NB4 (cell line): ENCODE measurements at regions not wholly inside any gene's neighbourhood (a gene's known extent, or its start where the extent isn't known, plus 50 kb on each side); places are given as distances from the start of the nearest gene placed in this dataset.

ENCODE experiments used
- MAX ChIP-seq: IDR thresholded peaks from 2 replicates; pipeline ENCODE4 v1.6.1; 2011; ENCODE audit warnings: low read depth, low read length
- POLR2A ChIP-seq: IDR thresholded peaks from 2 replicates; pipeline ENCODE4 v1.6.1; 2011; ENCODE audit warnings: mild to moderate bottlenecking; ENCODE audit not compliant: insufficient read length; ENCODE audit errors: extremely low read depth
- TF ChIP-seq, protein P1 (sequence below): IDR thresholded peaks from one replicate; pipeline ENCODE4 v1.5.1; 2012; ENCODE audit warnings: low read depth, low read length

GRCh38 chr9:94199776-94200175, 59.3 kb upstream of the ZNF169 start:
- TF ChIP-seq MAX, result no peak
- TF ChIP-seq POLR2A, result no peak
- TF ChIP-seq, protein P1, sequence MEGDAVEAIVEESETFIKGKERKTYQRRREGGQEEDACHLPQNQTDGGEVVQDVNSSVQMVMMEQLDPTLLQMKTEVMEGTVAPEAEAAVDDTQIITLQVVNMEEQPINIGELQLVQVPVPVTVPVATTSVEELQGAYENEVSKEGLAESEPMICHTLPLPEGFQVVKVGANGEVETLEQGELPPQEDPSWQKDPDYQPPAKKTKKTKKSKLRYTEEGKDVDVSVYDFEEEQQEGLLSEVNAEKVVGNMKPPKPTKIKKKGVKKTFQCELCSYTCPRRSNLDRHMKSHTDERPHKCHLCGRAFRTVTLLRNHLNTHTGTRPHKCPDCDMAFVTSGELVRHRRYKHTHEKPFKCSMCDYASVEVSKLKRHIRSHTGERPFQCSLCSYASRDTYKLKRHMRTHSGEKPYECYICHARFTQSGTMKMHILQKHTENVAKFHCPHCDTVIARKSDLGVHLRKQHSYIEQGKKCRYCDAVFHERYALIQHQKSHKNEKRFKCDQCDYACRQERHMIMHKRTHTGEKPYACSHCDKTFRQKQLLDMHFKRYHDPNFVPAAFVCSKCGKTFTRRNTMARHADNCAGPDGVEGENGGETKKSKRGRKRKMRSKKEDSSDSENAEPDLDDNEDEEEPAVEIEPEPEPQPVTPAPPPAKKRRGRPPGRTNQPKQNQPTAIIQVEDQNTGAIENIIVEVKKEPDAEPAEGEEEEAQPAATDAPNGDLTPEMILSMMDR, result no peak
